CD4-positive, alpha-beta T cell treated with Interleukin-6 at 100 ng/mL for 8 hours (primary cell): ENCODE measurements at regions not wholly inside any gene's neighbourhood (a gene's known extent, or its start where the extent isn't known, plus 50 kb on each side); places are given as distances from the start of the nearest gene placed in this dataset.
"Not testable (repeated sequence)": the region's sequence is repeated elsewhere in the genome, so short reads cannot be mapped to it uniquely, and the experiment has no call there.

Experiments
- DNase-seq: peaks from one replicate; pipeline ENCODE4 v3.0.0-alpha.2; 2020; ENCODE audit warnings: mixed read lengths, low spot score

DNA sequence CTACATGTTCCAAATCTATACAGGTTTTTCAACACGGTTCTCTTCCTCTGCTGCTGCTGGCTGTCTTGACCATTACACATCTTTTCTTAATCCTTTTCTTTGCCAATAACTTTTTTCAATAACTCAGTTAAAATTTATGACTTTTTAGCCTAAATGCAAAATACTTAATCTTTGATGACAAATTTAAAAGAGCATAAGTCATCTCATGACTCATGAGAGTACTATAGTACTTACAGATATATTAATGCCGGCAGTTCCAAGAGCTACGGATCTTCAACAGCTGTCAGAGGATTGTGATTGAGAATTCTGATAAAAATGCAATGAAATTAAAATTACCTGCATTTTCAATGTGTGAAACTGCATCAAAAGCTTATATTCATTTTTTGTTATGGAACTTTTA lies 105.5 kb downstream of the KPNA2 start:
- DNase-seq = no peak

DNA sequence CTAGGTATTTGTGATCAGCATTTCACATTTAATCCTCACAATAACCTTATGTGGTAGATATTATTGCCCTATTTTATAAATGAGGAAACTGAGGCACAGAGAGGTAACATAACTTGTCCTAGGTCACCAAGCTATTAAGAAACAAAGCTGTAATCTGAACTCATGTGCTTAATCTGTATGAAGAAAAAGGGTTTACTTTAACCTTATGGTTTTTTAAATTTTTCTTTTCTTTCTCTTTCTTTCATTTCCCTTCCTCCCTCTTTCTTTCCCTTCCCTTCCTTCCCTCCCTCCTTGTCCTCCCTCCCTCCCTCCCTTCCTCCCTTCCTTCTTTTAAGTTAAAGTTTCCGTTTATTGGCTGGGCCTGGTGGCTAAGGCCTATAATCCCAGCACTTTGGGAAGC lies 105.2 kb upstream of the AMZ2 start:
- no peak for DNase-seq

DNA sequence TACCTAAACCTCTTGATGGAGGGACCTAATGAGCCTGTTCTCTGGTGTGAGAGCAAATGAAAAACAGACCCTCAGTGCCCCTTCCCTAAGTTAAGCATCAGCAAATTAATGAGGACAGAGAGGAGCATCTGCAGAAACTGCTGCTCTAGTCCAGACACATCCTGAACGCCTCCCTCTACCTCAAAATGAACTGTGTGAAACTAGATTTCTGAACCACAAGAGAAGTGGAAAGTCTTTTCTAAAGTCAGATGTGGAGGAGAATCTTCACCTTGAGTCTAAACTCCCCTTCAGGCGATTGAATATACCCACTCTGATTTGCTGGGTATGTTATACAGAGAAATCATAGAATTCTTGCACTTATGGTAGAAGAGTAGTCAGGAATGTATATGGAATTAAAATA lies 104.4 kb upstream of the AMZ2 start:
- no peak for DNase-seq

DNA sequence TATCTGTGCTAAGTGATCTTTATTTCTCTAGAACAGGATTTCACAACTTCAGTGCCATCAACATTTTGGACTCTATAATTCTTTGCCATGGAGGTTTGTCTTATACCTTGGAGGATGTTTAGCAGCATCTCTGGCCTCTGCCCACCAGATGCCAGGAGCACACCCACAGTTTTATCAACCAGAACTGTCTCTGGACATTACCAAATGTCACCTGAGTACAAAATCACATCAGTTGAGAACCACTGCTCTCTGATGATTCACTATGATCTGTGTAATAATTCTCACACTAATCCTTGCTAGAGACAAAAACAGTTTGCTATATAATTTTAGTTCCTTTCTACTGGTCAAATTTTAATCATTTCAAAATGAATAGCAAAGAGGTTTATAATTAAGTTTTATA lies 102.8 kb upstream of the AMZ2 start:
- no peak for DNase-seq

DNA sequence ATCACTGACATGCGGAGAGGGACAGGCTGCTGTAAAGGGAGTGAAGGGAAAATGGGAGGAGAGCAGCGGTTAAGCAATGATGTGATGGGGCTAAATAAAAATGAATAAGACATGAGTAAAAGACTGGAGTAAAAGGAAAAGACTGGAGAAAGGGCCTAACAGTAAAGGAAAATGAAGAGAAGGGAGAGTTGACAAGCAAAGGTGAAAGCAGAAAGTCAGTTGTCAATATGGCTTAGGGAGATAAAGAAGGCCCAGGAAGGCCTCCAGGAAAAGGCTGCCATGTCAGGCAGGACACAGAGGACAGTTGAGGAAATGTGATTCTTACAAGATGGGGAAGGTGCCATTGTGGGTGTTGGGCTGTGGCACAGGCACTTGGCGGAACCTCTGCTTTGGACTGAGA lies 98.9 kb upstream of the AMZ2 start:
- no peak for DNase-seq

DNA sequence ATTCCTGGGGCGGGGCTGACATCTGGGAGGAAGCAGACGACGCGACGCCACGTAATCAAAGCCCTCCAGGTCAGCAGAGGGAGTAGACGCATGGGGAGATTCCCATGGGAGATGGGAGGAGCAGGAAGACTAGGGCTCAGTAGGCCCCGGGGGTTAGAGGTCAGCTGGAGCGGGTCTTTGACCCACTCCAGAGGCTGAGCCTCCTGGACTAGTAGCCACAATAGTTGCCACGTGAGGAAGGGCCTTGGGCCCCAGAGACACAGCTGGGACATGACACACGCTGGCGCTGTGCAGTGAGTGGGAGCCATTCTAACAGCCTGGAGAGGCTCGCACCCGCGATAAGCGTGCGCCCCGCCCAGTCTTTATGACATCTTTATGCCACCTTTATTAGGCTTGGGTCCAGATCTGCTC lies 95.7 kb upstream of the AMZ2 start:
- no peak for DNase-seq

DNA sequence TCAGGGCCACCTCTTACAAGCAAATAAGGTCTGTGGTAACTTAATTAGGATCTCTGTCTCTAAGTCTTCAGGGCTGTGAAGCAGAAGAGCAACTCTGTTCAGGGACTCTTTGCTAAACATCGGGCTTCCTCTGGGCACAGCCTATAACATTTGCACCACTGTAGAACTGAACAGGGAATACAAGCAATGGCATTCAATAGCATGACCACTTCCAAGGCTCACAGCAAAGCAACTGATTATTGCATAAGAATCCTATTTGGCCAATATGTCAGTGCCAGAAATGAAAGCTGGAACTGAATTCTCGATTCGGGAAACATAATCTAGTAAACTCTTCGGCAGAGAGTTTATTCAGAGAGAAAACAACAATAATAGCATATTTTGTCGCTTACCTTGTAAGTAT lies 92.2 kb upstream of the AMZ2 start:
- no peak for DNase-seq

DNA sequence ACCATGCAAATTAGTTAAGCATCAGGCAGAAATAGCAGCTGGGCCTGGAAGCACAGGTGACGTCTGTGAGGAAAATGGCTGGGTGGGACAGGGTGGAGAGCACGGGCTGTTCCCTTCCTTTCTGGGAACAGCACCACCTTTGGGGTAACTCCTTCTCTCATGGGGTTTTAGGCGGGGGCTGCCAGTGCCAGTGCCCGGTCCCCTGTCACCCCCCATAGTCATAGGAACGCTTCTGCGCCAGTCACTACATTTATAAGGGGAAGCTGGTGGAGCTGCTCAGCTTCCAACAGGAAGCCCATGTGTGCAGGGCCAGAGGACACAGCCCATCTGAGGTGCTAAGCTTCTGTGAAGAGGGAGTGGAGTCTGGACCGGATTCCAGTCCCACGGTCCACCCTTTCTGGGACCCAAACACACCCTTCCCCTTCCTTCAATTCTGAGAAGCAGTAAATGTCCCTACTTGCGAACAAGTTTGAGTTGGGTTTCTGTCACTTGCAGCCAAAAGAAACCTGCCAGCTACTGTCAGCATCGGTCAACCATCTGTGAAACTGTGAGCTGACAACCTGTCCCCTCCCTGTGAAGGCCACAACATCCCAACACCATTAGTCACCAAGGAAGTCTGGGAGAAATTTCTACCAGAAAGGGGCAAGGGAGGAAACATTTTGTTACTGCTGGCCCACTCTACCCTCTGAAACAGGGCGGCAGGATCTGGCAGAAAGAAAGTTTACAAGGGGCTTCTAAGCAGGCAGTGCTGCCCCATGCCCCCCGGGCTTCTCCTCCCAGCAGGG lies 86.0 kb upstream of the AMZ2 start:
- DNase-seq = no peak

DNA sequence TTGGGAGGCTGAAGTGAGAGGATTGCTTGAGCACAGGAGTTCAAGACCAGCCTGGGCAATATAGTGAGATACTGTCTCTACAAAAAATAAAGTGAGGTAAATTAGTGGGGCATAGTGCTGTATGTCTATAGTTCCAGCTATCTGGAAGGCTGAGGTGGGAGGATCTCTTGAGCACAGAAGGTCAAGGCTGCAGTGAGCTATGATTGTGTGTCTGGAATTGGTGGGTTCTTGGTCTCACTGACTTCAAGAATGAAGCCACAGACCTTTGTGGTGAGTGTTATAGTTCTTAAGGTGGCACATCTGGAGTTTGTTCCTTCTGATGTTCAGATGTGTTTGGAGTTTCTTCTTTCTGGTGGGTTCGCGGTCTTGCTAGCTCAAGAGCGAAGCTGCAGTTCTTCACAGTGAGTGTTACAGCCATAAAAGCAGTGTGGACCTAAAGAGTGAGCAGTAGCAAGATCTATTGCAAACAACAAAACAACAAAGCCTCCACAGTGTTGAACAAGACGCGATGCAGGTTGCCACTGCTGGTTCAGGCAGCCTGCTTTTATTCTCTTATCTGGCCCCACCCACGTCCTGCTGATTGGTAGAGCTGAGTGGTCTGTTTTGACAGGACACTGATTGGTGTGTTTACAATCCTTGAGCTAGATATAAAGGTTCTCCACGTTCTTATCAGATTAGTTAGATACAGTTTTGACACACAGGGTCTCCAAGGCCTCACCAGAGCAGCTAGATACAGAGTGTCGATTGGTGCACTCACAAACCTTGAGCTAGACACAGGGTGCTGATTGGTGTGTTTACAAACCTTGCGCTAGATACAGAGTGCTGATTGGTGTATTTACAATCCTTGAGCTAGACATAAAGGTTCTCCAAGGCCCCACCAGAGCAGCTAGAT lies 79.3 kb upstream of the AMZ2 start:
- peak; percentile 18 for DNase-seq

DNA sequence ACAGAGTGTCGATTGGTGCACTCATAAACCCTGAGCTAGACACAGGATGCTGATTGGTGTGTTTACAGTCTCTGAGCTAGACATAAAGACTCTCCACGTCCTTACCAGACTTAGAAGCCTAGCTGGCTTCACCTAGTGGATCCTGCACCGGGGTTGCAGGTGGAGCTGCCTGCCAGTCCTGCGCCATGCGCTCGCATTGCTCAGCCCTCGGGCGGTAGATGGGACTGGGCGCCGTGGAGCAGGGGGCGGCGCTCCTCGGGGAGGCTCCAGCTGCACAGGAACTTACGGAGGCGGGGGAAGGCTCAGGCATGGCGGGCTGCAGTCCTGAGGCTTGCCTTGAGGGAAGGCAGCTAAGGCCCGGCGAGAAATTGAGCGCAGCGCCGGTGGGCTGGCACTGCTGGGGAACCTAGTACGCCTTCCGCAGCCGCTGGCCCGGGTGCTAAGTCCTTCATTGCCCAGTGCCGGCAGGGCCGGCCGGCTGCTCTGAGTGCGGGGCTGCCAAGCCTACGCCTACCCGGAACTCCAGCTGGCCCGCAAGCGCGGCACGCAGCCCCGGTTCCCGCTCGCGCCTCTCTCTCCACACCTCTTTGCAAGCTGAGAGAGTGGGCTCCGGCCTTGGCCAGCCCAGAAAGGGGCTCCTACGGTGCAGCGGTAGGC lies 78.5 kb upstream of the AMZ2 start:
- DNase-seq = not testable (repeated sequence)

DNA sequence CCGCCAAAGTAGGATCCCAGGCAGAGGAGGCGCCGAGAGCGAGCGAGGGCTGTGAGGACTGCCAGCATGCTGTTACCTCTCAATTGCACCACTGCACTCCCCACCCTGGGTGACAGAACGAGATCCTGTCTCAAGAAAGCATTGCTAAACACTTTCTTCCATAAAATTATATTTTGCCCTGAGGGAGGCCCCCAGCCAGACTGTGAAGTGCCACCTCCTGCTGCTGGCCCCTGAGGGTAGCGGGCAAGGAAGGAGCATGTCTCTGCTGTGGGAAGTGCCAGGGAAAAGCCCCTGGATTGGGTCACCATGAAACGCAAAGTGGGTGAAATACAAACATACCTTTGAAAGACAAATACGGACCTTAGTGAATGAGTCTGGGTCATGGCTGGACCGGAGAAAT lies 78.0 kb upstream of the AMZ2 start:
- no peak for DNase-seq

DNA sequence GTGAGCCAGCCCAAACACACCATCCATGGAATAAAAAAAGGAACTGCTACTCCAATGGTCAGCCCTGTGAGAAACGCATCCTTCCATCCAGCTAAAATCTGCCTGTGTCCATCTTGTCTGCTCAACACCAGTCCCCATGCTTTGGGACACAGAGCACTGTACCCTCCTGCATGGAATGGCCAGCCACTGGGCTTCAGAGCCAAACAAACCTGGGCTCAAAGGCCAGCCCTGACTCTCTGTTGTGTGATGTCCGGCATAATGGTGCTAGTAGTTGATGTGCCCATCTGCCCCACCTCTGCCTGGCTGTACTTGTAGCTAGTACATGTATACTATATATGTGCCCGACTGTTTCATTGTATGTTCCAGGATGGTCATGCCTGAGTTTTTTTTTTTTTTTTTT lies 77.6 kb upstream of the AMZ2 start:
- no peak for DNase-seq

DNA sequence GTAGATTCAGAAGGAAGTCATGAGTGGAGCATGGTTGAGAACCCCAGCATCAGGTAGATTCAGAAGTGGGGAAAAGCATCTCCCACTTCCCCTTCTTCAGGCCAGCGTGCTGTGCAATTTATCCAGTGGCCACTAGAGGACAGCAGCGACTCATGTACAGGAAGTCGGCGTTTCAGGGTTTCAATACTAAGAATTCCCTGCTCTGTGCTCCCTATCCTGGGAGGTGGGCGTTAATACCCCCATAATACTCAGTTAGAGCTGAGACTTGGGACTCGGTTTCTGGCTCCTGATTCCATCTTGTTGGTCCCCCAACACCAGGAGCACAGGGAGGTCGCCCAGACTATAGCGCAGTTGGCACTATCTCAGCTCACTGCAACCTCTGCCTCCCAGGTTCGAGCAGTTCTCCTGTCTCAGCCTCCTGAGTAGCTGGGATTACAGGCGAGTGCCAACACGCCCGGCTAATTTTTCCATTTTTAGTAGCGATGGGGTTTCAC lies 75.3 kb upstream of the AMZ2 start:
- peak; percentile 69 for DNase-seq

DNA sequence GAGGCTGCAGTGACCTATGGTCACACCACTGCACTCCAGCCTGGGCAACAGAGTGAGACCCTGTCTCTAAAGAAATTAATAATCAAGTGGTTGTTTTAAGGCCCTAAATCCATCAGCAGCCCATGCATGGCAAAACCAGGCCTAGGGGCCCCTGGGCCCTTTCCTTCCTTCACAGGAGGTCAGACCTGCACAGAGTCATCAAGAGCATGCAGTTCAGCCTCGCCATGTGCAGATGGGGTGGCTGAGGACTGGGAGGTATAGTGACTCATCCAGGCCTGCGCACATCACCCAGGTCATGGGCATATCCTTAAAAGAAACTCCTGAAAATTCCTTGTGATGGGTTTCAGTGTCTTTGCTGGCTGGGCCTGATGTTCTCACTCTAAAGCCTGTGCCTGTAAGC lies 72.4 kb upstream of the AMZ2 start:
- DNase-seq = no peak

DNA sequence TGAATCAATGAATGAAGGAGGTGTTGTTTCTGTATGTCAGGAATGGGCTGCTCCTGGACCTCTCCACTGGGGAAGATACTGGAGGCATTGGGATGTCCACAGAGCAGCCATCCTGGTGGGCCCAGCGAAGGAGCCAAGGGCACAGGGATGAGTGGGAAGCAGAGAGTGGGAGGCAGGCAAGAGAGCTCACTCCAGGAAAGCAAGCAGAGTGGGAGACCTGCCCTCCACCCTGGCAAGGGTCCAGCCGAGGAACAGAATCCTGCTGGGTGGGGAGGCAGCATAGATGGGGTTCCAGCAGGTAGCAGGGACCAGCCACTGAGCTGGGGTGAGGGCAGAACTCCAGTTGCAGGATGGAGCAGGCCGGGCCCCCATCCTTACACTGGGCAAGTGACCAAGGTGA lies 71.9 kb upstream of the AMZ2 start:
- no peak for DNase-seq

DNA sequence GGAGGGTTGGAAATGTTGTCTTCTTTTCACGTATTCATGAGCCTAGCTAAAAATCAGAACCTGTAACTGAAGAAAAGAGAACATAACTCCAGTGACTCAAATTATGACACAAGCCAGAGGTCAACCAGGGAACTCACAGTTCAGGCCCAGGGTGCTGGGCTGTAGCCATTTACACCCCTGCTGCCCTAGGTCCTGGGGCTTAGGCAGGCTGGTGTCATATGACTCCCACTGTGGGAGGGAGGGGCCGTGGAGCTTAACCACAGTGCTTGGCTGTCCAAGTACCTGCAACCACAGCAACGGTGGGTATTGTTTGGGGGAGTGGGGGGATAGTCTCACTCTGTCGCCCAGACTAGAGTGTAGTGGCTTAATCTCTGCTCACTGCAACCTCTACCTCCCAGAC lies 71.1 kb upstream of the AMZ2 start:
- no peak for DNase-seq

DNA sequence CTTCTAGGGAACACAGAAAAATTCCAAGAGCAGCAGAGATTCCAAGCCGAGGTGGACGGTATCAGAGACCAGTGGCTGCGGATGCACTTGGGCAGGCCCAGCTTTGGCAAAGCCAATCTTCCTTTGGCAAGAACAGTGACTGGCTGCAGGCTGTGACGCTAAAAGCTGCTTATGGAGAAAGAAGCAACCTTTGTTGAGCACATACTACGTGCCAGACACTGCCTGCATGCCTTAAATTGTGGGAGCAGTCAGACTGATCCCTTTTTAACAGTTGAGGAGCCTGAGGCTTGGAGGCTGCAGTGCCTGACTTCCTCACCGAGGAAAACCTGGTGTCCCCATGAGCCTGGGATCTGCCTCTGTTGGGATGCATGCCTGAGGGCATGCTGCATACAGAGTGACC lies 69.0 kb upstream of the AMZ2 start:
- DNase-seq = no peak

DNA sequence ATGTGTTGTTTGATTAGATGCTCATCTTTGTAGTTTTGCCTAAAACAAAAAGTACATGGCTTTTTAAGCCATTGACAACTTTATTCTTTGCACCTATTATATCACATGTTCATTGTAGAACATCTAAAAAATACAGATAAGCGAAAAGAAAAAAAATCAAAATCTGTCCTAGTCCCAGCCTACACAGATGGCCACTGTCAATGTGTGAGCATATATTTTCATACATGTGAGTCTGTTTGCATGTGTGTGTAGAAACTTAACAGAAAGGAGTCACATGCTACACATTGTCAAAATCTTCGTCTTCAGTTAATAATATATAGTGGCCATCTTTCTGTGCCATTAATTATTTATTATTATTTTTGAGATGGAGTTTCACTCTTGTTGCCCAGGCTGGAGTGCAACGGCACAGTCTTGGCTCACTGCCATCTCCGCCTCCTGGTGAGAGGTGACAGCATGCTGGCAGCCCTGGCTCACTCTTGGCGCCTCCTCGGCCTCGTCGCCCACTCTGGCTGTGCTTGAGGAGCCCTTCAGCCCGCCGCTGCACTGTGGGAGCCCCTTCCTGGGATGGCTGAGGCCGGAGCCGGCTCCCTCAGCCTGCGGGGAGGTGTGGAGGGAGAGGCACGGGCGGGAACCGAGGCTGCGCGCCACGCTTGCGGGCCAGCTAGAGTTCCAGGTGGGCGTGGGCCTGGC lies 68.5 kb upstream of the AMZ2 start:
- DNase-seq = no peak

DNA sequence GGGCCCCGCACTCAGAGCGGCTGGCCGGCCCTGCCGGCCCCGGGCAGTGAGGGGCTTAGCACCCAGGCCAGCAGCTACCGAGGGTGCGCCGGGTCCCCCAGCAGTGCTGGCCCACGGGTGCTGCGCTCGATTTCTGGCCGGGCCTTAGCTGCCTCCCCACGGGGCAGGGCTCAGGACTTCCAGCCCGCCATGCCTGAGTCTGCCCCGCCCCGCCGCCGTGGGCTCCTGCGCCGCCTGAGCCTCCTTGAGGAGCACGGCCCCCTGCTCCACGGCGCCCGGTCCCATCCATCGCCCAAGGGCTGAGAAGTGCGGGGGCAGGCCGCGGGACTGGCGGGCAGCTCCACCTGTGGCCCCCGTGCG lies 67.9 kb upstream of the AMZ2 start:
- DNase-seq = no peak

DNA sequence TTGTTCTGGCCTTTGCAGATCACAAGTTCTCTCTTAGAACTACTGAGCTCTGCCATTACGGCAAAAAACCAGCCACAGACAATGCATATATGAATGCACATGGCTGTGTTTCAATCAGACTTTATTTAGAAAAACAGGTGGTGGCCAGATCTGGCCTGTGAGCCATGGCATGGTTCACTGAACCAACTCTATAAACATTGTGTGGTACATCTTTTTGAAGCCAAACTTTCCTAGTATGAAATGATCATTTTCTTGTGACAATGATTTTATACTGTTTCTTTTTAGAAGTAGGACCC lies 65.9 kb upstream of the AMZ2 start:
- DNase-seq = no peak

DNA sequence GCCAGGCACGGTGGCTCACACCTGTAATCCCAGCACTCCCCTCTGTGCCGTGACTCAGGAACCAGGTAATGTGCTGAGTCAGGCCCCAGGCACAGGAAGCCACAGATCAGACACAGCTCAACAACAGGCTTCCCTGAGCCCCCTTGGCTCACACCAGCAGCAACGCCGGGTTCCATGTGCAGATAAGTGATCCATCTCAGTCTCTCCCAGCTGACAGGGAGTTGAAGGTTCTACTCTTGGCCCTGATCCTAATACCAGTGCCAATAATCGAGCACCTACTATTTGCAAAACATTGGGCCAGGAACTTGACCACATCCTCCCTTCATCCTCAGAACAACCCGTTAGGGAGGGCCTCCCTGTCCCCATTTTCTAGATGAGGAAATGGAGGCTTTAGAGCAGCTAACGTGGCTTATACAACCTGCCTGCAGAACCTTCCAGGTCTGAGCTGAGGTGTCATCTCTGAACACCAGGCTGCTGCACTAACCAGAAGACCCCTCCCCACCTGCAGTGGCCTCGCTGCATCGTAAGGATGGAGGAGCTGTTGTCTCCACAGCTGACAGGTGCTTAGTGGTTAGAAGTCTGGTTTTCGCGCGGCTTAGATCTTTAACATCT lies 64.8 kb upstream of the AMZ2 start:
- DNase-seq = peak; percentile 82

DNA sequence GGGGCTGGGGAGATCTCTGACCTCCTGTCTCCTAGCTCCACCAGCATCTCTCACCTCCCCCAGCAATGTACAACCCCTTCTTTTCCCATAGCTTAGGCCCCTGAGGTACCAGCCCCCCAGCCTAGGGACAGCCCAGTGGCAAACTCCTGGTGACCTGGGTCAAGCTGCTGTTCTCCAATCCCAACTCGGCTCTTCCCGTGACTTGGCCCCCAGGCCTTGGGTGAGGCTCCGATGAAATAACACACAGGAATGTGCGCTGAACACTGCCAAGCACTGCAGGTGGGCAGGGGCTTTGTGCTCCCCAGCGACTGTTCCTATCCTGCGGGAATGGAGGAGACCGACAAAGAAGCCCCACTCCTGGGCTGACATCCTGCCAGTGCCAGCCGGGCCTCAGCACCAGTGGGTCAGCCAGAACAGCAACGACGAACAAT lies 63.7 kb upstream of the AMZ2 start:
- no peak for DNase-seq
